ENCODE measurements at regions not wholly inside any gene's neighbourhood (a gene's known extent, or its start where the extent isn't known, plus 50 kb on each side); places are given as distances from the start of the nearest gene placed in this dataset.

GRCh38 chr7:20038676-20039075 lies 178.5 kb downstream of the MACC1 start (continued):
- TF ChIP-seq, protein P1, sequence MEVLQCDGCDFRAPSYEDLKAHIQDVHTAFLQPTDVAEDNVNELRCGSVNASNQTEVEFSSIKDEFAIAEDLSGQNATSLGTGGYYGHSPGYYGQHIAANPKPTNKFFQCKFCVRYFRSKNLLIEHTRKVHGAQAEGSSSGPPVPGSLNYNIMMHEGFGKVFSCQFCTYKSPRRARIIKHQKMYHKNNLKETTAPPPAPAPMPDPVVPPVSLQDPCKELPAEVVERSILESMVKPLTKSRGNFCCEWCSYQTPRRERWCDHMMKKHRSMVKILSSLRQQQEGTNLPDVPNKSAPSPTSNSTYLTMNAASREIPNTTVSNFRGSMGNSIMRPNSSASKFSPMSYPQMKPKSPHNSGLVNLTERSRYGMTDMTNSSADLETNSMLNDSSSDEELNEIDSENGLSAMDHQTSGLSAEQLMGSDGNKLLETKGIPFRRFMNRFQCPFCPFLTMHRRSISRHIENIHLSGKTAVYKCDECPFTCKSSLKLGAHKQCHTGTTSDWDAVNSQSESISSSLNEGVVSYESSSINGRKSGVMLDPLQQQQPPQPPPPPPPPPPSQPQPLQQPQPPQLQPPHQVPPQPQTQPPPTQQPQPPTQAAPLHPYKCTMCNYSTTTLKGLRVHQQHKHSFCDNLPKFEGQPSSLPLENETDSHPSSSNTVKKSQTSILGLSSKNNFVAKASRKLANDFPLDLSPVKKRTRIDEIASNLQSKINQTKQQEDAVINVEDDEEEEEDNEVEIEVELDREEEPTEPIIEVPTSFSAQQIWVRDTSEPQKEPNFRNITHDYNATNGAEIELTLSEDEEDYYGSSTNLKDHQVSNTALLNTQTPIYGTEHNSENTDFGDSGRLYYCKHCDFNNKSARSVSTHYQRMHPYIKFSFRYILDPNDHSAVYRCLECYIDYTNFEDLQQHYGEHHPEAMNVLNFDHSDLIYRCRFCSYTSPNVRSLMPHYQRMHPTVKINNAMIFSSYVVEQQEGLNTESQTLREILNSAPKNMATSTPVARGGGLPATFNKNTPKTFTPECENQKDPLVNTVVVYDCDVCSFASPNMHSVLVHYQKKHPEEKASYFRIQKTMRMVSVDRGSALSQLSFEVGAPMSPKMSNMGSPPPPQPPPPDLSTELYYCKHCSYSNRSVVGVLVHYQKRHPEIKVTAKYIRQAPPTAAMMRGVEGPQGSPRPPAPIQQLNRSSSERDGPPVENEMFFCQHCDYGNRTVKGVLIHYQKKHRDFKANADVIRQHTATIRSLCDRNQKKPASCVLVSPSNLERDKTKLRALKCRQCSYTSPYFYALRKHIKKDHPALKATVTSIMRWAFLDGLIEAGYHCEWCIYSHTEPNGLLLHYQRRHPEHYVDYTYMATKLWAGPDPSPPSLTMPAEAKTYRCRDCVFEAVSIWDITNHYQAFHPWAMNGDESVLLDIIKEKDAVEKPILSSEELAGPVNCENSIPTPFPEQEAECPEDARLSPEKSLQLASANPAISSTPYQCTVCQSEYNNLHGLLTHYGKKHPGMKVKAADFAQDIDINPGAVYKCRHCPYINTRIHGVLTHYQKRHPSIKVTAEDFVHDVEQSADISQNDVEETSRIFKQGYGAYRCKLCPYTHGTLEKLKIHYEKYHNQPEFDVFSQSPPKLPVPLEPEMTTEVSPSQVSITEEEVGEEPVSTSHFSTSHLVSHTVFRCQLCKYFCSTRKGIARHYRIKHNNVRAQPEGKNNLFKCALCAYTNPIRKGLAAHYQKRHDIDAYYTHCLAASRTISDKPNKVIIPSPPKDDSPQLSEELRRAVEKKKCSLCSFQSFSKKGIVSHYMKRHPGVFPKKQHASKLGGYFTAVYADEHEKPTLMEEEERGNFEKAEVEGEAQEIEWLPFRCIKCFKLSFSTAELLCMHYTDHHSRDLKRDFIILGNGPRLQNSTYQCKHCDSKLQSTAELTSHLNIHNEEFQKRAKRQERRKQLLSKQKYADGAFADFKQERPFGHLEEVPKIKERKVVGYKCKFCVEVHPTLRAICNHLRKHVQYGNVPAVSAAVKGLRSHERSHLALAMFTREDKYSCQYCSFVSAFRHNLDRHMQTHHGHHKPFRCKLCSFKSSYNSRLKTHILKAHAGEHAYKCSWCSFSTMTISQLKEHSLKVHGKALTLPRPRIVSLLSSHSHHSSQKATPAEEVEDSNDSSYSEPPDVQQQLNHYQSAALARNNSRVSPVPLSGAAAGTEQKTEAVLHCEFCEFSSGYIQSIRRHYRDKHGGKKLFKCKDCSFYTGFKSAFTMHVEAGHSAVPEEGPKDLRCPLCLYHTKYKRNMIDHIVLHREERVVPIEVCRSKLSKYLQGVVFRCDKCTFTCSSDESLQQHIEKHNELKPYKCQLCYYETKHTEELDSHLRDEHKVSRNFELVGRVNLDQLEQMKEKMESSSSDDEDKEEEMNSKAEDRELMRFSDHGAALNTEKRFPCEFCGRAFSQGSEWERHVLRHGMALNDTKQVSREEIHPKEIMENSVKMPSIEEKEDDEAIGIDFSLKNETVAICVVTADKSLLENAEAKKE (CRISPR knock-in tag; IDR thresholded peaks at IDR 0.05), result no peak
- no peak for TF ChIP-seq POLR2AphosphoS5 (IDR thresholded peaks at IDR 0.05; ENCODE audit: low read depth)
- no peak for TF ChIP-seq EZH2phosphoT487 (IDR thresholded peaks at IDR 0.05; ENCODE audit: unreplicated experiment)
- TF ChIP-seq NANOG (IDR thresholded peaks at IDR 0.05; ENCODE audit: borderline replicate concordance), result no peak
- TF ChIP-seq ZNF331 (CRISPR knock-in tag; IDR thresholded peaks at IDR 0.05; ENCODE audit: low read depth), result no peak
- no peak for TF ChIP-seq ZNF114 (CRISPR knock-in tag; IDR thresholded peaks at IDR 0.05)
- no peak for TF ChIP-seq STAT1 (IDR thresholded peaks at IDR 0.05; ENCODE audit: unreplicated experiment)

DNA sequence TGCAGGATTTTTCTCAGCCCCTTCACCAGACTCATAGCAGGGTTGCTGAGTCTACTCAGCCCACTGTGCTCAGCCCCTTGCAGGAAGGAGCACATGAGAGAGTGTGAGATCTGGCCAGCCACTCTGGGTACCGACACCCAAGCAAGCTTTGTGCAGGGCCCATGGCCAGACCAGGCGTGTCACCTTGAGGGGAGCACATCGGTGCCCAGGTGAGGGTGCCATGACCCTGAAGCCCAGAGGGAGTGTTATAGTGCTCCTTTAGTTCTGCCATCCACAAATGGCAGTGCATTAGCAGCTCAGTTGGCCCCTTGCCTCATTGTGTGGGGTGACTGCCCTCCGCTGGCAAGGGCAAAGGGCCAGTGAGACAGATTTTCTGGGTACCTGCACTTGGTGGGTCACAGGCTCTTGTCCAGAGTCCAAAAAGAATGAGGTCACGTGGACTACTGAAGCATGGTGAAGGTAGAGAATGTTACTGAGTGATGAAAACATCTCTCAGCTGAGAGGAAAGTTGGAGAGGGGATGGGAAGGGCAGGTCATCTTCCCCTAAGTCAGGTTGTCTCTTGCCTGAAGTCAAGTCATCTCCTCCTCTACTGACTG lies 181.8 kb downstream of the MACC1 start:
- Mint-ChIP-seq H3K36me3 (ENCODE audit: low read depth) (no peaks in the 10 kb centered on the region), H3K4me1 (peaks cover 35% of the 10 kb centered on the region), H3K27me3 (ENCODE audit: insufficient read depth, low read depth, poor library complexity) (no peaks in the 10 kb centered on the region), H3K9me3 (no peaks in the 10 kb centered on the region), H3K27ac (no peak overlapping the region), H3K4me3 (no peak overlapping the region)
- Histone ChIP-seq H3K4me2 (no peak overlapping the region), H3K36me3 (ENCODE audit: insufficient read depth) (no peaks in the 10 kb centered on the region; the same call in 1 of the 2 replicates), H3K27ac (ENCODE audit: low read depth) (no peak overlapping the region), H3F3A (replicated peaks; ENCODE audit: low read depth) (no peaks in the 10 kb centered on the region), H2AFZ (no peak overlapping the region), H3K9me2 (ENCODE audit: insufficient read depth) (no peaks in the 10 kb centered on the region), H3K4me1 (ENCODE audit: insufficient read depth) (peaks cover 36% of the 10 kb centered on the region), H3K79me2 (replicated peaks; ENCODE audit: insufficient read depth) (peaks cover 18% of the 10 kb centered on the region), H3K27me3 (ENCODE audit: insufficient read depth) (no peaks in the 10 kb centered on the region), H4K20me1 (replicated peaks; ENCODE audit: insufficient read depth) (no peaks in the 10 kb centered on the region), H3K4me3 (no peak overlapping the region)
- ATAC-seq, result no peak
- no peak for DNase-seq (ENCODE audit: low spot score)
- TF ChIP-seq, protein P1 (CRISPR knock-in tag; IDR thresholded peaks at IDR 0.05), result no peak
- TF ChIP-seq POLR2AphosphoS5 (IDR thresholded peaks at IDR 0.05; ENCODE audit: low read depth) (peak; percentile 25; the same call in 1 of the 2 replicates), EZH2phosphoT487 (IDR thresholded peaks at IDR 0.05; ENCODE audit: unreplicated experiment) (no peak)

Data from GM23338 (cell line).